ENCODE measurements at regions not wholly inside any gene's neighbourhood (a gene's known extent, or its start where the extent isn't known, plus 50 kb on each side); places are given as distances from the start of the nearest gene placed in this dataset.
A peak's percentile ranks its signal among the peaks of the same experiment; 100 is the strongest.

DNA sequence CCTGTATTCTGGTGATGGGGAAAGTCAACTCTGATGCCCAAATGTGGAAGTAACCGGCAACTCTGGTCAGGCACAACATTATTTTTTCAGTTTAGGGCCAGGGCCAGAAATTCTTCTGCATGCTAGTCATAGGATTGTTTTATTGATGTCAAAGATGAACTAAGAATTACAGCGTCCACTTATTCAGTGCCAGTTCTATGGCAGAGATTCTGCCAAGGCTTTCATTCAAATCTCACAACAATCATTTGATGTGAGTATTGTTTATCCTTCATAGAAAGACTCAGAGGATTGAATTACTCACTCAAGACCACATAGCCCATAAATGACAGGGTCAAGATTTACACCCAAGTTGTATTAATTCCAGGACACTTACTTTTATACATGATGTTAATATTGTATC, 87.7 kb downstream of the TMPRSS5 start:
- Histone ChIP-seq H3K9ac (ENCODE audit: low read length in 3 of 3) (no peak overlapping the region), H3K27ac (ENCODE audit: low read depth in 2 of 2, low read length in 2 of 2) (no peak overlapping the region), H3K36me3 (ENCODE audit: control insufficient read depth in 2 of 3, insufficient read depth in 3 of 3, low read length in 3 of 3) (no peaks in the 10 kb centered on the region), H3K4me1 (ENCODE audit: control insufficient read depth in 2 of 3, insufficient read depth in 2 of 3, low read depth in 1 of 3, low read length in 3 of 3) (no peaks in the 10 kb centered on the region), H3K4me3 (ENCODE audit: low read length in 3 of 3) (no peak overlapping the region), H3K9me3 (ENCODE audit: control insufficient read depth in 2 of 3, insufficient read depth in 1 of 3, low read length in 3 of 3) (peaks cover 0 to 9% (median 0%) of the 10 kb centered on the region in 3 donors), H3K27me3 (ENCODE audit: control insufficient read depth, insufficient read depth, low read length) (no peaks in the 10 kb centered on the region)
- no peak for DNase-seq
- FAIRE-seq = no peak
- TF ChIP-seq, protein P1, sequence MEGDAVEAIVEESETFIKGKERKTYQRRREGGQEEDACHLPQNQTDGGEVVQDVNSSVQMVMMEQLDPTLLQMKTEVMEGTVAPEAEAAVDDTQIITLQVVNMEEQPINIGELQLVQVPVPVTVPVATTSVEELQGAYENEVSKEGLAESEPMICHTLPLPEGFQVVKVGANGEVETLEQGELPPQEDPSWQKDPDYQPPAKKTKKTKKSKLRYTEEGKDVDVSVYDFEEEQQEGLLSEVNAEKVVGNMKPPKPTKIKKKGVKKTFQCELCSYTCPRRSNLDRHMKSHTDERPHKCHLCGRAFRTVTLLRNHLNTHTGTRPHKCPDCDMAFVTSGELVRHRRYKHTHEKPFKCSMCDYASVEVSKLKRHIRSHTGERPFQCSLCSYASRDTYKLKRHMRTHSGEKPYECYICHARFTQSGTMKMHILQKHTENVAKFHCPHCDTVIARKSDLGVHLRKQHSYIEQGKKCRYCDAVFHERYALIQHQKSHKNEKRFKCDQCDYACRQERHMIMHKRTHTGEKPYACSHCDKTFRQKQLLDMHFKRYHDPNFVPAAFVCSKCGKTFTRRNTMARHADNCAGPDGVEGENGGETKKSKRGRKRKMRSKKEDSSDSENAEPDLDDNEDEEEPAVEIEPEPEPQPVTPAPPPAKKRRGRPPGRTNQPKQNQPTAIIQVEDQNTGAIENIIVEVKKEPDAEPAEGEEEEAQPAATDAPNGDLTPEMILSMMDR (IDR thresholded peaks at IDR 0.05; ENCODE audit: borderline replicate concordance, extremely low read depth, insufficient read depth) = no peak
- intact Hi-C loops (cut with DNase I) = no loop called here

DNA sequence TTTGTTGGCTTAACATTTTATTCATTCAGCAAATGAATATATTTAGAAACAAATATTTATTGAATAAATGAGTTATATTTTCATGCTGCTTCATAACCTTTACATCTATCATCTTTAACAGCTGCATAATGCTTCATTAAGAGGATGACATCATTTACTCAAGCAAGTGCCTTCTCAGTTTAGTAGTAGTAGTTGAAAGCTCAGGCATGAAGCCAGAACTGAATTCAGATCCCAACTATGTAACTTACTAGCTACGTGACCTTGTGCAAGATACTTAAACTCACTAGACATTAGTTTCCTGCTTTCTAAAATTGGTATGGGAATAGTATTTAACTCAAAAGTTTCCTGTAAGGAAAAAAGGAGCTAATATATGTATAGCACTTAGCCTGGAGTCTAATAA, 90.3 kb downstream of the TMPRSS5 start:
- Histone ChIP-seq H3K27ac (ENCODE audit: low read depth in 2 of 2, low read length in 2 of 2) (no peak overlapping the region), H3K4me3 (ENCODE audit: low read length in 3 of 3) (no peak overlapping the region), H3K36me3 (ENCODE audit: control insufficient read depth in 2 of 3, insufficient read depth in 3 of 3, low read length in 3 of 3) (no peaks in the 10 kb centered on the region), H3K9ac (ENCODE audit: low read length in 3 of 3) (no peak overlapping the region), H3K9me3 (ENCODE audit: control insufficient read depth in 2 of 3, insufficient read depth in 1 of 3, low read length in 3 of 3) (peaks cover 0 to 9% (median 0%) of the 10 kb centered on the region in 3 donors), H3K27me3 (ENCODE audit: control insufficient read depth, insufficient read depth, low read length) (no peaks in the 10 kb centered on the region), H3K4me1 (ENCODE audit: control insufficient read depth in 2 of 3, insufficient read depth in 2 of 3, low read depth in 1 of 3, low read length in 3 of 3) (no peaks in the 10 kb centered on the region)
- intact Hi-C loops (cut with DNase I) = no loop called here
- no peak for FAIRE-seq
- DNase-seq = peak in 1 of 5 donors; percentile 5
- TF ChIP-seq, protein P1 (IDR thresholded peaks at IDR 0.05; ENCODE audit: borderline replicate concordance, extremely low read depth, insufficient read depth) = no peak

DNA sequence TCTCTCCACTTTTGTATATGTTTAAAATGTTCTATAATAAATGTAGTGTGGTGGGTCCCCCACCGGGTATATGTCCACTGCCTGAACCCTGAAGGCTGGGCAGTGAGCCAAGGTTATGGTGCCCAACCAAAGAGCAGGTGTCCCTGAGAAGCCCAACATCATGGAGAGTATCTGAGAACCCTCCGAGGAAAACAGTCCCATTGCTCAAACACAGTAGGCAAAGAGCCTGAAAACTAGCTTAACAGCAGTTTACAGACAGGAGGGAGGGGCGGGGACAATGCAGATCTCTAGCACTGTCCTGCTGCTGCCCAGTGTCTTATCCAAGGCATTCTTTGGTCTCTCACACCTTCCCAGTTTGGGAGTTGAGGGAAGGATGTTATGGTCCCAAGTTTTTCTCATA, 91.0 kb downstream of the TMPRSS5 start:
- no peak for FAIRE-seq
- Histone ChIP-seq H3K27ac (ENCODE audit: low read depth in 2 of 2, low read length in 2 of 2) (no peak overlapping the region), H3K4me1 (ENCODE audit: control insufficient read depth in 2 of 3, insufficient read depth in 2 of 3, low read depth in 1 of 3, low read length in 3 of 3) (no peaks in the 10 kb centered on the region), H3K9ac (ENCODE audit: low read length in 3 of 3) (no peak overlapping the region), H3K4me3 (ENCODE audit: low read length in 3 of 3) (no peak overlapping the region), H3K36me3 (ENCODE audit: control insufficient read depth in 2 of 3, insufficient read depth in 3 of 3, low read length in 3 of 3) (no peaks in the 10 kb centered on the region), H3K27me3 (ENCODE audit: control insufficient read depth, insufficient read depth, low read length) (no peaks in the 10 kb centered on the region), H3K9me3 (ENCODE audit: control insufficient read depth in 2 of 3, insufficient read depth in 1 of 3, low read length in 3 of 3) (peaks cover 0 to 9% (median 0%) of the 10 kb centered on the region in 3 donors)
- intact Hi-C loops (cut with DNase I) = no loop called here
- DNase-seq = no peak
- TF ChIP-seq, protein P1 (IDR thresholded peaks at IDR 0.05; ENCODE audit: borderline replicate concordance, extremely low read depth, insufficient read depth) = no peak

DNA sequence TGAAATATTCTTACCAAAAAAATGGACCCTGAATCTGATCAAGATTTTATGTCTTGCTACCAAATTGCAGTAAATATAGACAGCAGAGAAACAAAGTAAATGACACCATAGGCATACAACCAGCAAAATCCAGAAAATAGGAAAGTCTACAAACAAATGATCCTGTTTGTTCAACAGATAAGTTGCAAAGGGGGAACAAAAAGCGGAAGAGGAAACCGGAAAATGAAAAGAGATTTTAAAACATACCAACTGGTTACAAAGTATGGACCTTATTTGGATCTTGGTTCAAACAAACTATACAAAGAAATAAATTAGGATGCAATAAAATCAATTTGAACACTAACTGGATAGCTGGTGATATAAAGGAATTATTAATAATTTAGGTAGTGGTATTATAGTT, 92.0 kb downstream of the TMPRSS5 start:
- TF ChIP-seq, protein P1 (IDR thresholded peaks at IDR 0.05; ENCODE audit: borderline replicate concordance, extremely low read depth, insufficient read depth) = no peak
- intact Hi-C loops (cut with DNase I) = no loop called here
- H3K9me3 ChIP-seq (ENCODE audit: control insufficient read depth in 2 of 3, insufficient read depth in 1 of 3, low read length in 3 of 3) = peaks cover 0 to under 1% (median 0%) of the 10 kb centered on the region in 3 donors

More for the DNA sequence above, 92.0 kb downstream of the TMPRSS5 start:
- Histone ChIP-seq H3K9ac (ENCODE audit: low read length in 3 of 3) (no peak overlapping the region), H3K4me3 (ENCODE audit: low read length in 3 of 3) (no peak overlapping the region), H3K36me3 (ENCODE audit: control insufficient read depth in 2 of 3, insufficient read depth in 3 of 3, low read length in 3 of 3) (no peaks in the 10 kb centered on the region), H3K4me1 (ENCODE audit: control insufficient read depth in 2 of 3, insufficient read depth in 2 of 3, low read depth in 1 of 3, low read length in 3 of 3) (no peaks in the 10 kb centered on the region), H3K27me3 (ENCODE audit: control insufficient read depth, insufficient read depth, low read length) (no peaks in the 10 kb centered on the region), H3K27ac (ENCODE audit: low read depth in 2 of 2, low read length in 2 of 2) (no peak overlapping the region)
- no peak for DNase-seq
- FAIRE-seq = no peak

Measured in kidney (tissue), 13 donors.